LNCaP clone FGC (cell line): ENCODE measurements at regions not wholly inside any gene's neighbourhood (a gene's known extent, or its start where the extent isn't known, plus 50 kb on each side); places are given as distances from the start of the nearest gene placed in this dataset.

Source experiments
- DNase-seq: peaks from one replicate; pipeline ENCODE4 v3.0.0-alpha.2; 2011; ENCODE audit warnings: low read depth
- H3K4me3 ChIP-seq: 2 replicates; pipeline ENCODE4 v1.5.1; 2011; ENCODE audit warnings: mild to moderate bottlenecking, low read depth, low read length, control low read depth
- TF ChIP-seq, protein P1 (sequence below): IDR thresholded peaks from 2 replicates; pipeline ENCODE4 v1.5.1; 2012; ENCODE audit warnings: mild to moderate bottlenecking; ENCODE audit not compliant: control insufficient read depth, insufficient read depth; ENCODE audit errors: extremely low read depth

DNA sequence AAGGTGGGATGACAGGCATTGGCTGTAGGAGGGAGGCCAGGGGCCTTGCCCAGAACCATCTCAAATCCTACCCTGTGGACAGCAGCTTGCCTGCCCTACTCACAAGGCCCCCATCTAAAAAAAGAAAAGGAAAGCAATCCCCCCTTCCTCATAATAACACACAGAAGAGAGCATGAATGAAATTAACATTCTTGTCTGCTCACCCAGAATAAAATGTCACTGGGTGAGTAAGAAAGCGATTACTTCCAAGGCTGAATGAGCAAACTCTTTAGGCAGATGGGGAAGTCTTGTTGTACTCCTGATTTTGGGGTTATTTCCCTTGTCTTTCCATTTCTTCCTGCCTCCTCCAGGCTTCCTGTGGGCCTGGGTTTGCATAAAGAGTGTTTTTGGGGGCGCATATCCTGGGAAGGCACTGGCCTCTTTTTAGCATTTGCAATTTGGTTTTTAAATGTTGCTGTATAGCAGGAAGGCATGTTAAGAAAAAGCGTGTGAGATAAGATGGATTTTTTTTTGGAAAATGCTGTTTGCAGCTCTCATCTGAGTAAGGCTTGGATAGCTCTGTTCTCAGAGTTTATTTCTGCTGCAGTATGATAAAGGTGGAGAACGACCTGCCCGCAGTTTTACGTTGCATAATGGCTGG is 248.3 kb upstream of the GATB start:
- no peak overlapping the region for H3K4me3 ChIP-seq
- TF ChIP-seq, protein P1, sequence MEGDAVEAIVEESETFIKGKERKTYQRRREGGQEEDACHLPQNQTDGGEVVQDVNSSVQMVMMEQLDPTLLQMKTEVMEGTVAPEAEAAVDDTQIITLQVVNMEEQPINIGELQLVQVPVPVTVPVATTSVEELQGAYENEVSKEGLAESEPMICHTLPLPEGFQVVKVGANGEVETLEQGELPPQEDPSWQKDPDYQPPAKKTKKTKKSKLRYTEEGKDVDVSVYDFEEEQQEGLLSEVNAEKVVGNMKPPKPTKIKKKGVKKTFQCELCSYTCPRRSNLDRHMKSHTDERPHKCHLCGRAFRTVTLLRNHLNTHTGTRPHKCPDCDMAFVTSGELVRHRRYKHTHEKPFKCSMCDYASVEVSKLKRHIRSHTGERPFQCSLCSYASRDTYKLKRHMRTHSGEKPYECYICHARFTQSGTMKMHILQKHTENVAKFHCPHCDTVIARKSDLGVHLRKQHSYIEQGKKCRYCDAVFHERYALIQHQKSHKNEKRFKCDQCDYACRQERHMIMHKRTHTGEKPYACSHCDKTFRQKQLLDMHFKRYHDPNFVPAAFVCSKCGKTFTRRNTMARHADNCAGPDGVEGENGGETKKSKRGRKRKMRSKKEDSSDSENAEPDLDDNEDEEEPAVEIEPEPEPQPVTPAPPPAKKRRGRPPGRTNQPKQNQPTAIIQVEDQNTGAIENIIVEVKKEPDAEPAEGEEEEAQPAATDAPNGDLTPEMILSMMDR: no peak
- no peak for DNase-seq

DNA sequence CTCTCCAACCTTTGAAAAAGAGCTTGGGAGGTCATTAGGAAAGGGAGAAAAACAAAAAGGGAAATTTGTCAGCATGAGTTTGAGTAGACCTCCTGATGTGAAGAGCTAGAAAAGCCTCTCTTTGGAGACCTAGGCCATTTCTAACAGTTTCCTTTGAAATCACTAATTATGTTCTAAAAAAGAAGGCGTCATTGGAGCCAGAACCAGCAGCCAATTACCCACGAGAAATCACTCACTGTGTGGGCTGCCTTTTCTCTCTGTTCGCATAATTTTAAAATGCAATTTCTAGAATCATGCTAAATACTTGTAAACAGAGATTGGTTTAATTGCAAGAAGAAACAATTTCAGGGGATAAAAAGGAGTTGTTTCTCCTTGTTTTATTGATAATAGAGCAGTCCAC is 246.3 kb upstream of the GATB start:
- TF ChIP-seq, protein P1: no peak
- DNase-seq: no peak

GRCh38 chr4:152004801-152005200 is 244.0 kb upstream of the GATB start:
- TF ChIP-seq, protein P1: no peak
- no peak for DNase-seq
- H3K4me3 ChIP-seq: no peak overlapping the region

More for the DNA sequence above, 246.3 kb upstream of the GATB start:
- H3K4me3 ChIP-seq: no peak overlapping the region

- no peak overlapping the region for H3K4me3 ChIP-seq
Measured at GRCh38 chr4:152000518-152000917, 239.7 kb upstream of the GATB start.

DNA sequence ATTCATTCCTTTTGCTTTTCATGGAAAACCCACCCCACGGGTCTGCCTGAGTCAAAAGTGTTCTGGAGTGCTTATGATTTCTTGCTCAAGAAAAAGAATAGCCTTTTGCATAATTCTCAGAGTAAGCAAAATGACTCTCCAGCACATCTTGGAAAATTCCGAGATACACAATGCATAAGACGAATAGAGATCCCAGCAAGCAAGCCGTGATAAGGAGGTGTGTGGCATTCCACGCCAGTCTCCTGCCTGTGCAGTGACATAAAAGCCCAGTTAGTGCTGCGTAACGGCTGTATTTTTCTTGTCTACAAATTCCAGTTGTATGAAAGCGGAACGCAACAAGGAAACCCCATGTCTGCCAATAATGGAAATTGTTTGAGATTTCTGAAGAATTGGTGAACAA is 237.9 kb upstream of the GATB start:
- no peak for DNase-seq
- TF ChIP-seq, protein P1: no peak
- no peak overlapping the region for H3K4me3 ChIP-seq

More at GRCh38 chr4:152000518-152000917, 239.7 kb upstream of the GATB start:
- TF ChIP-seq, protein P1: no peak
- no peak for DNase-seq

DNA sequence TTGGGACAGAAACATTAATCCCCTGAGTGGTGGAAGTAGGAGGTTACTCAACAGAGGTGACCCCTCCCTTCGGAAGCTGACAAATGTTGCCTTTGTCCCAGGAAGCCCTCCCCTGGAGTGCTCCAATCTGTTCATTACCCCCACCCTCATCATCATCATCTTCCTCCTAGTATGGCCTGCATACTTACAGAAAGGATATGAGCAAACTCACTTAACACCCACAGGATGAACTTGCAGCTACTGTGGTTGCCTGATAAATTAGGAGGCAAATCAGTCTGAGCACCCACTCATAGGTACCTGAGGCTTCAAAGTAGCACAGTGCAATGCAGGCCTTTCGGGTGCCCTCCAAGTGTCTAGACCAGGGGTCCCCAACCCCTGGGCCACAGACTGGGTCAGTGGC is 236.7 kb upstream of the GATB start:
- TF ChIP-seq, protein P1: no peak
- H3K4me3 ChIP-seq: no peak overlapping the region
- DNase-seq: no peak

DNA sequence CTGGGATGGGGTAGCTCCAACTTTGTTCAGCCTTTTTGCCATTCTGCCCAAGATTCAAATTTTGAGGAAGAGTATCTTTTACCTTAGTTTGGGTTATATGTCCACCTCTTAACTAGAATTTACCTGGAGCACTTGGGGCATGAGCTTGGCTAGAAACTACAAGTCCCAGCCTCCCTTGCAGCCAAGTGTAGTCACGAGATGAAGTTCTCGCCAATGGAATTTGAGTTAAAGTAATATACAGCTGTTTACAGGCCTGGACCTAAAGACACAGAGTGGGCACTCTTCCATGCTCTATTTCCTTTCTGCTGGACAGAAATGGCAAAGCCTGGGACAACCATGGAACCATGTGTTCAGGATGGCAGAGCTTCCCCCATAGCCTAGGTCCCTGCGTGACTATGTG is 233.6 kb upstream of the GATB start:
- H3K4me3 ChIP-seq: no peak overlapping the region
- no peak for DNase-seq
- TF ChIP-seq, protein P1: no peak
